Right lobe of liver (tissue), 6 donors: ENCODE measurements at regions not wholly inside any gene's neighbourhood (a gene's known extent, or its start where the extent isn't known, plus 50 kb on each side); places are given as distances from the start of the nearest gene placed in this dataset.

Experiments used
- ATAC-seq, 4 donors: fragments of 200-7000 bp; cut with Tn5 transposase; one replicate each; pipeline ENCODE4 v1.9.1; 2020; ENCODE audit warnings: mild to moderate bottlenecking in 4 of 4, moderate library complexity in 4 of 4
- DNase-seq, 3 donors: peaks; one replicate each; pipeline ENCODE4 v3.0.0-alpha.2; 2020
- H3K27ac ChIP-seq, 3 donors: fragments of 200-600 bp; one replicate each; pipeline ENCODE4 v1.8.0; 2022
- H3K27me3 ChIP-seq, 2 donors: fragments of 200-600 bp; one replicate each; pipeline ENCODE4 v1.8.0; 2022
- H3K36me3 ChIP-seq, 4 donors: fragments of 200-600 bp; sonication (generic) in 1 of 4; one replicate each; pipeline versions ENCODE4 v1.5.1 to v1.8.0; 2017 to 2022; ENCODE audit warnings: control low read depth in 1 of 4
- H3K4me1 ChIP-seq, 4 donors: fragments of 200-600 bp; sonication (generic) in 1 of 4; one replicate each; pipeline versions ENCODE4 v1.5.1 to v1.8.0; 2017 to 2022; ENCODE audit warnings: control low read depth in 1 of 4
- H3K4me3 ChIP-seq, 3 donors: fragments of 200-600 bp; one replicate each; pipeline ENCODE4 v1.8.0; 2022
- H3K9me3 ChIP-seq, 4 donors: fragments of 200-600 bp; sonication (generic) in 1 of 4; one replicate each; pipeline versions ENCODE4 v1.5.1 to v1.8.0; 2017 to 2022; ENCODE audit warnings: control low read depth in 1 of 4
- POLR2A ChIP-seq: fragments of 450-650 bp; IDR thresholded peaks from one replicate; pipeline ENCODE4 v1.6.1; 2017; ENCODE audit warnings: antibody characterized with exemption, mild to moderate bottlenecking
- WGBS: methylation state at CpG from one replicate; pipeline ENCODE4 v1.1.6; 2018; ENCODE audit warnings: low coverage, low lambda C conversion rate; ENCODE audit not compliant: insufficient coverage; ENCODE audit errors: missing lambda C conversion rate; 5-methylcytosine and 5-hydroxymethylcytosine counted together
- intact Hi-C, 2 donors: fragments of 100-400 bp; cut with DNase I; formaldehyde crosslinking; loops; one replicate each; pipeline versions ENCODE4 v1.11.2 to v1.14.1; 2022
- TF ChIP-seq, protein P1 (sequence below), 4 donors: fragments of 200-600 bp in 3 of 4; fragments of 450-650 bp in 1 of 4; IDR thresholded peaks; one replicate each; pipeline versions ENCODE4 v1.5.1 to v1.8.0; 2016 to 2022; ENCODE audit warnings: antibody characterized with exemption in 4 of 4, mild to moderate bottlenecking in 2 of 4
- donor health status: DM: no; HTN: yes; CAD: no.
- donor health status: DM: no; HTN: no; CAD: no.
- donor health status: DM: no; HTN: no; CAD: no.
- donor health status: DM: no; HTN: yes; CAD: no.
- donor health status: DM: no; HTN: yes; CAD: no.

DNA sequence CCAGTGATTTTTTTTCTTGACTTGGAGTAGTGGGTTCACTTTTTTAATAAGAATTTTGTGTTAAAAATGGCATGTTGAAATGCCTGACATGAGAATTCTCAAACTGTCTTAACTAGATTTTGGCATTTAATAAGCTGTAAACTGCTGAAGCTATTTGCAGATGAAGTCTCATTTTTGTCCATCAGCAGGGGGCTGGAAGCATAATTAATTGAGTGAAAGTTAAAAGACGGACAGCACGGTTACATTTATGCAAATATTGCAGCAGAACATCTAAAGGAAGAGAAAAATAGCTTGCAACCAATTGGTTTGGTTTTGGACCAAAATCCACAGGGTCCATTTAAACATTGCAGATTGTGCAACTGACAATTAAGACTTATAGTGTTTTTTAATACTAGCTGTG lies 837.3 kb upstream of the KLHL1 start:
- Histone ChIP-seq H3K4me3 (no peak overlapping the region), H3K9me3 (no peaks in the 10 kb centered on the region), H3K36me3 (no peaks in the 10 kb centered on the region), H3K4me1 (no peaks in the 10 kb centered on the region), H3K27me3 (no peaks in the 10 kb centered on the region), H3K27ac (no peak overlapping the region)
- no peak for ATAC-seq
- TF ChIP-seq POLR2A, result no peak
- TF ChIP-seq, protein P1, sequence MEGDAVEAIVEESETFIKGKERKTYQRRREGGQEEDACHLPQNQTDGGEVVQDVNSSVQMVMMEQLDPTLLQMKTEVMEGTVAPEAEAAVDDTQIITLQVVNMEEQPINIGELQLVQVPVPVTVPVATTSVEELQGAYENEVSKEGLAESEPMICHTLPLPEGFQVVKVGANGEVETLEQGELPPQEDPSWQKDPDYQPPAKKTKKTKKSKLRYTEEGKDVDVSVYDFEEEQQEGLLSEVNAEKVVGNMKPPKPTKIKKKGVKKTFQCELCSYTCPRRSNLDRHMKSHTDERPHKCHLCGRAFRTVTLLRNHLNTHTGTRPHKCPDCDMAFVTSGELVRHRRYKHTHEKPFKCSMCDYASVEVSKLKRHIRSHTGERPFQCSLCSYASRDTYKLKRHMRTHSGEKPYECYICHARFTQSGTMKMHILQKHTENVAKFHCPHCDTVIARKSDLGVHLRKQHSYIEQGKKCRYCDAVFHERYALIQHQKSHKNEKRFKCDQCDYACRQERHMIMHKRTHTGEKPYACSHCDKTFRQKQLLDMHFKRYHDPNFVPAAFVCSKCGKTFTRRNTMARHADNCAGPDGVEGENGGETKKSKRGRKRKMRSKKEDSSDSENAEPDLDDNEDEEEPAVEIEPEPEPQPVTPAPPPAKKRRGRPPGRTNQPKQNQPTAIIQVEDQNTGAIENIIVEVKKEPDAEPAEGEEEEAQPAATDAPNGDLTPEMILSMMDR (IDR thresholded peaks at IDR 0.05), result no peak
- intact Hi-C loops, result no loop called here
- WGBS, result 27% methylated on average over 2 of the region's 2 CpGs
- DNase-seq, result no peak

DNA sequence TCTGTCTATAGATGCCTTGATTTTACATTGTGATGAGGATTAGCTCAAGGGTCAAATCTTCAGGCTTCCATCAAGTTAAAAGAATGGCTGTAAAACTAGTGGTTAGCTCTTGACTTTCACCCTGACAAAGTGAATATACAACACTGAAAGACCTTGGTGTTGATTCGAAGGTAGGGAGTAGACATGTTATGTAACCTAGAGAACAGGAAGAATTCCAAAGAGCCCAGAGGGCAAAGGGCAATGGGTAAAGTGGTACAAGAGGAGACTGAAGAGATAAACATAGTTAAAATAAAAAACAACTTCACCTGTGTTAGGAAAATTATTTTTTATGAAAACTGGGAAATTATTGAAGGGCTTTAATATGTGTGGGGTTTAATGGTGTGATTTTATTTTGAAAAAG lies 833.2 kb upstream of the KLHL1 start:
- DNase-seq (no peak), ATAC-seq (peak in 3 of 4 donors; percentile 41 to 70 (median 55))
- no peak overlapping the region for H3K4me3 ChIP-seq
- no peaks in the 10 kb centered on the region for H3K36me3 ChIP-seq
- H3K9me3 ChIP-seq, result no peaks in the 10 kb centered on the region
- H3K27ac ChIP-seq, result no peak overlapping the region
- H3K4me1 ChIP-seq, result no peaks in the 10 kb centered on the region
- TF ChIP-seq, protein P1 (IDR thresholded peaks at IDR 0.05), result no peak
- TF ChIP-seq POLR2A, result no peak
- WGBS, result 25% methylated on average over 1 of the region's 1 CpG
- intact Hi-C loops, result no loop called here
- no peaks in the 10 kb centered on the region for H3K27me3 ChIP-seq

DNA sequence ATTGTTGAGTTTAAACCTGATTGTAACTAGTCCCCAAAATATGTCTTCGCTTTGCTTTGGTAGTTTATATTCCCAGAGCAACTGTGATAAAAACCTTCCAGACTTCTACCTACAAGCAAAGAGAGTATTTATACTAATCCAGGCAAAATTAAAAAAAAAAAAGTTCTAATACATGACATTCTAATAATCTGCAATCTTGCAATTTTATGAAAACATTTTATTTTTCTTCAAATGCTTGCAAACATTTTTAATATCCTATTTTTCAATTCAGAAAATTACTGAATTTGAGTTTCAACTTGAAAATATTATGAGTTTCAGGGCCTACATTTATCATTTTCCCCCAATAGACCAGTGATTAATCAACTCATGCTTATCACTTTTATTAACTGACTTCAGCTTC lies 830.2 kb upstream of the KLHL1 start:
- Histone ChIP-seq H3K36me3 (no peaks in the 10 kb centered on the region), H3K27me3 (no peaks in the 10 kb centered on the region), H3K9me3 (no peaks in the 10 kb centered on the region), H3K4me1 (no peaks in the 10 kb centered on the region), H3K4me3 (no peak overlapping the region), H3K27ac (no peak overlapping the region)
- no peak for DNase-seq
- ATAC-seq, result no peak
- 92% methylated on average over 1 of the region's 1 CpG for WGBS
- TF ChIP-seq POLR2A, result no peak
- TF ChIP-seq, protein P1 (IDR thresholded peaks at IDR 0.05), result no peak
- intact Hi-C loops, result no loop called here

DNA sequence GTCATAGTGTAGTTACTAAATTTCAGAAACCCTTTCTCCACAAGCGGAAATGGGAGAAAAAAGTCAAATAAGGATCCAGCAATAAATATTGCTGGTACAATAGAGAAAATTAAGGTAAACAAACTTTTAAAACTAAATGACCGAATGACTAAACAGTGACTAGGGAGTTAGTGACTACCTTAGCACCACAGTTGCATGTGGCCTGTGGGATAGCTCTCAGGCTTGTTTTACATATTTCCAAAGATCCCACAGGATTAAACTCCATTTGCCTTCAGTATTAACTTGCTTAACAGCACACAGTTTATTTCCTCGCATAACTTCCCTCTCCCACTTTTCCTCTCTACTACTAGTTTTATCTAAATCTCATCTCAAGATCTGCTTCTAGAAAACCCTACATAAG lies 824.3 kb upstream of the KLHL1 start:
- no peak for ATAC-seq
- Histone ChIP-seq H3K4me3 (no peak overlapping the region), H3K27ac (no peak overlapping the region), H3K36me3 (no peaks in the 10 kb centered on the region), H3K9me3 (no peaks in the 10 kb centered on the region), H3K27me3 (no peaks in the 10 kb centered on the region), H3K4me1 (no peaks in the 10 kb centered on the region)
- no peak for DNase-seq
- intact Hi-C loops, result no loop called here
- 73% methylated on average over 3 of the region's 3 CpGs for WGBS
- no peak for TF ChIP-seq POLR2A
- TF ChIP-seq, protein P1 (IDR thresholded peaks at IDR 0.05), result no peak
